ENCODE measurements at regions not wholly inside any gene's neighbourhood (a gene's known extent, or its start where the extent isn't known, plus 50 kb on each side); places are given as distances from the start of the nearest gene placed in this dataset.
"Not testable (repeated sequence)": the region's sequence is repeated elsewhere in the genome, so short reads cannot be mapped to it uniquely, and the experiment has no call there.

GRCh38 chr15:88995449-88995848 lies 82.3 kb upstream of the MFGE8 start:
- no peak for DNase-seq (ENCODE audit: low read depth in 2 of 2)

DNA sequence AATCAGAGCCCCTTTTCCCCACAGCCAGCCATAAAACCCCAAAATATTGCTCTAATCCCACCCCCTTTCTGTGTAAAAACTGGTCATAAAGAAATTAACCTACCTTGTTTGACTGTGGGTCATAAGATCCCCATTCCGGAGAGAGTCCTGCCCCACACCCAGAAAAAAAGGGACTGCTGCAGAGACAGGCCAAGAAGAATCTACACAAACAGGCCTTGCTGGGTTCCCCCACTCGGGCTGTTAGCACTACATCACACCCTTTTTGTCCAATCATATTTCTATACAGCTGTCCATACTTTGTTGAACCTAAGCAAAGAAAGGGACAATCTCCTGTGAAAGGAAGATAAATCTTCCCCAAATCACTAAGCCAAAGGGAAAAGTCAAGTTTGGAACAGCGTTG lies 84.4 kb upstream of the MFGE8 start:
- no peak for DNase-seq (ENCODE audit: low read depth in 2 of 2)

DNA sequence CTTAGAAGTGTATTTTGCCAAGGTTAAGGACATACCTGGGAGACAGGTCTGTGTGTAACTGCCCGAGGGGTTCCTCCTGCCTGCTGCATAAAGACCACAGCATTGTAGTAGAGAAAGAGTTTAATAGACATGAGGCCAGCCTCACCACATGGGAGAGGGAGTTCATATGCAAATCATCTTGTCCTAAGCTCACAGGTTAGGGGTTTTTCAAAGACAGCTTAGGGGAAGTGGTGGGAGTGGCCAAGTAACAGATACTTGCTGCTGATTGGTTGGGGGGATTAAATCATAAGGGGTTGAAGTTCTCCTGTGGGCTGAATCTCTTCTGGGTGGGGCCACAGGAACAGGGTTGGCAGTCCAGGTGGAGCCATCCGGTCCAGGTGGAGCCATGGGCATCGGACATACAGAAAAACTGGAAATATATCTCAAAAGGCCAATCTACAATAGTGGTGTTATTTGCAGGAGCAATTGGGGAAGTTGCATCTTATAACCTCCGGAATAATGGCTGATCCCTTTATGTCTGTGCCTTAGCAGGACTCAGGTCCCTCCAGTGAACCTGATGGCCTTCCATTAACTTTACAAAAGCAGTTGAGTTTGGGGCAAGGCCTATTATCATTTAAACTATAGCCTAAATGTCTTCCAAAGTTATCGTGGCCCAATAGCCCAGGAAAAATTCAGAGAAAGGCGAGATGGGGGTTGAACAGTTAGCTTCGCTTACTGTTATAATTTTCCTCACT lies 86.0 kb upstream of the MFGE8 start:
- DNase-seq (ENCODE audit: low read depth in 2 of 2) = no peak

- DNase-seq (ENCODE audit: low read depth in 2 of 2) = not testable (repeated sequence)
These were observed 86.5 kb upstream of the ABHD2 start for GRCh38 chr15:89001708-89002275.

- no peak for DNase-seq (ENCODE audit: low read depth in 2 of 2)
These were observed 85.9 kb upstream of the ABHD2 start for GRCh38 chr15:89002281-89002761.

- DNase-seq (ENCODE audit: low read depth in 2 of 2) = no peak
These were observed 85.4 kb upstream of the ABHD2 start for GRCh38 chr15:89002830-89003229.

DNA sequence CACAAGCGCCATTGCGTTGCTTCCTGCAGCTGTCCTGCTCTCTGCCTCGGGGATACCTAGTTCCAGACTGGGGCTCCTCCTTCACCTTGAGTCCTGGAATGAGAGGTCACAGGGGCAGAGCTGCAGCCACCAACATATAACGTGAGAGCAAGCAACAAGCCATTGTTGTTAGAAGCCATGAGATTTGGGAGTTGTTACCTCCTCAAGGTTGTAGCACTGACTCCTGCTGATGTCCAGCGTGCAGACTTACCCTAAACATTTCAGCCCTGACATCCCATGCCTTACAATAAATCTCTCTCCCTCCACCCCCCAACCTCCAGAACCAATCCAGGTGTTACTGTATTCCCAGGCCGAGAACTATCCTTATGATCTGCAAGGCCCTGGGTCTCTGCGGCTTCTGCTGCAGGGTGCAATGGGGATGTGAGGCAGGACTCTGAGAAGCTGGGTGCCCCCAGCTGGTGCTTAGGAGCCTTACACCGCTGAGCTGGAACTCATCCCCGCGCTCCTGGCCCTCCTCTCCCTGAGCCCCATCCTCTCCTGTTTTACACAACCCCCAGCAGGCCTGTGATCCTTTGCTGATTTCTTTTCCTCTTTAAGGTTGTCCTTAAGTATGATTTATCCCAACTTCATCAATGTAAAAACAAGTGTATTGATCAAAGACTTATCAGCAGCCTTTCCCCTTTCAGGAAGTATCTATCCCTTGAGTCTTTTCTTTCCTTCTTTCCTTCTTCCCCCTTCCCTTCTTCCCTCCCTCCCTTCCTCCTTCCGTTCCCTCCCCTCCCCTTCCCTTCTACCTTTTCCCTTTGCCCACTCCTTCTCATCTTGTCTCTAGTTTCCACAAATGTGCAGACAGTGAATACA lies 84.2 kb upstream of the ABHD2 start:
- DNase-seq (ENCODE audit: low read depth in 2 of 2) = no peak

DNA sequence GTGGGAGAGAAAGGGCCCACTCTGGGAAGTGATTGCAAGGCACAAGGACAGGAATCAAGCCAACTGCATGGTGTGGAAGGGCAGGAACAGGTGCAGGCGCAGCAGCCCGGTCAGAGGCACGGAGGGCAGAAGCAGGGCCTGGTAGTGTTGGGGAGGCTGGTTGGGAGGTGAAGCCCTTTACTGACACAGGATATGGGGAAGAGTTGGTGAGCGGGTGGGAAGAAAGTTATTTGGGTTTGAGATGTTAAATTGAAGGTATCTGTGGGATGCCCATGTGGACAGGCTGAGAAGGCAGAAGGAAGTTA lies 83.6 kb upstream of the ABHD2 start:
- no peak for DNase-seq (ENCODE audit: low read depth in 2 of 2)

DNA sequence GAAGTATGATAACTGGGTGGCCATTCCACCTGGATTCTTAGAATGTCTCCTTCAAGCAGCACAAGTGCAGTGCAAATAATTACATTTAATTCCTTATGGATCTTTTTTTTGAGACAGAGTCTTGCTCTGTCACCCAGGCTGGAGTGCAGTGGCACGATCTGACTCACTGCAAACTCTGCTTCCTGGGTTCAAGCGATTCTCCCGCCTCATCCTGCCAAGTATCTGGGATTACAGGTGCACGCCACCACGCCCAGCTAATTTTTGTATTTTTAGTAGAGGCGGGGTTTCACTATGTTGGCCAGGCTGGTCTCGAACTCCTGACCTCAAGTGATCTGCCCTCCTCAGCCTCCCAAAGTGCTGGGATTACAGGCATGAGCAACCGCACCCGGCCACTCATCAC lies 80.7 kb upstream of the ABHD2 start:
- not testable (repeated sequence) for DNase-seq (ENCODE audit: low read depth in 2 of 2)

GRCh38 chr15:89007989-89008388 lies 80.3 kb upstream of the ABHD2 start:
- no peak for DNase-seq (ENCODE audit: low read depth in 2 of 2)

DNA sequence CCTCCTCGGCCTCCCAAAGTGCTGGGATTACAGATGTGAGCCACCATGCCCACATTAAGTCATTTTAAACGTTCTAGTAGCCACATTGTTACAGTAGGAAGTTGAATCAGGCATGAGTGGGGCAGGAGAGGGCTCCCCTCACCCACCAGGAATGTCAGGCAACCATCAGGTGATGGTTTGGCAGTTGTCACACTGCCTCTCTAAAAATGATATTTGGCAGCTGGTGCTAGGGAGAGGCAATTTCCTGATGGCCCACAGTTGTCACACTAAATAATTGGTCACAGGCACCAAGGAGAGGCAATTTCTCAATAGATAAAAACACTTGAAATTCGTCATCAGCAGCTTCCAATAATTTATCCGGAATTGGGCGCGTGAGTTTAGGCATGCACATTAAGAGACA lies 79.2 kb upstream of the ABHD2 start:
- no peak for DNase-seq (ENCODE audit: low read depth in 2 of 2)

DNA sequence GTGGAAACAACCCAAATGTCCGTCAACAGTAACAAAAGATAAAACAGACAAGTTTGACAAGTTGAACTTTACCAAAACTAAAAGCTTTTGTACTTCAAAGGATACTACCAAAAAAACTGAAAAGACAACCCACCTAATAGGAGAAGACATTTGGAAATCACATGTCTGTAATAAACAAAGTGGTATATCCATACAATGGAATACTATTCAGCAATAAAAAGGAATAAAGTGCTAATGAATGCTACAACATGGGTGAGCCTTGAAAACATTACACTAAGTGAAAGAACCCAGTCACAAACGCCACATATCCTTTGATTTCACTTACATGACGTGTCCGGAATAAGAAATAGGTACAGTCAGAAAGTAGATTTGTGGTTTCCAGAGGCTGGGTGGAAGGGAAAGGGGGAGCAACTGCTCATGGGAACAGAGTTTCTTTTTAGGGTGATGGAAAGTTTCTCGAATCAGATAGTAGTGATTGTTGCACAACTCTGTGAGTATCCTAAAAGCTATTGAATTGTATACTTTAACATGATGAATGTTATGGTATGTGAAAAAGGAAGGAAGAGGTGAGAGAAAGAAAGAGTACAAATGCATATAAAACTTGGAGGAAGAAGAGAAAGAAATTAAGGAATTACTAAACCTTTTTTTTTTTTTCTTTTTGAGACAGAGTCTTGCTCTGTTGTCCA lies 72.7 kb upstream of the ABHD2 start:
- no peak for DNase-seq (ENCODE audit: low read depth in 2 of 2)

- DNase-seq (ENCODE audit: low read depth in 2 of 2) = no peak
These were observed 71.7 kb upstream of the ABHD2 start for GRCh38 chr15:89016549-89017041.

DNA sequence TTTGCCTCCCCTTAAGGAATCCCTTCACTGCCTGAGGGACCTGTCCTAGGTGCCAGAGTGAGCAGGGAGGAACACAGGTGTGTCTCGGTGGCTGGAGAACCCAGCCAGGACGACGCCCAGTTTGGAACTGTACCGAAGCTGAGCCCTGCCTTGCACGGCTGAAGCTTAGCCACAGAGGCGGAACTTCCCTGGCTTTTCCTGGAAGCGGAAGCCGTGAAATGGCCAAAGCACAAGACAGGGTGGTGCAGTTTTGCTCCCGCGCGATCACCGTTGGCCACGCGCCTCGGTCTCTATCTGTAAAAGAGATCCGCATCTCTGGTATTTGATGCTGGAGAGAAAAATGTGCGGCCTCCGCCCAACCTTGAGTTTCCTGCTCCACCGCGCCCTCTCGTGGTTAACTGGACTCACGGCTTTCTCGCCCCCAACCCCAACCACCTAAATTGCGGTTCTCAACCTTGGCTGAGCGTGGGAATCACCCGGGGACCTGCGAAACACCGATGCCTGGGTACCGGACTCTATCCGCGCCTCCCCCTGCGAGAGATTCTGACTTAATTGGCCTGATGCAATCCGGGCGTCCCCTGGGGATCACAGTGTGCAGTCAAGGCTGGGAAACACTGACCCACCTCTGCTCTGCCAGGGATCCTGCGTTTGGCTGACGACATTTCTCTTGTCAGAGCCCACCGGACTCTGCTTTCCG lies 70.7 kb upstream of the ABHD2 start:
- DNase-seq (ENCODE audit: low read depth in 2 of 2) = peak; percentile 68 to 83

DNA sequence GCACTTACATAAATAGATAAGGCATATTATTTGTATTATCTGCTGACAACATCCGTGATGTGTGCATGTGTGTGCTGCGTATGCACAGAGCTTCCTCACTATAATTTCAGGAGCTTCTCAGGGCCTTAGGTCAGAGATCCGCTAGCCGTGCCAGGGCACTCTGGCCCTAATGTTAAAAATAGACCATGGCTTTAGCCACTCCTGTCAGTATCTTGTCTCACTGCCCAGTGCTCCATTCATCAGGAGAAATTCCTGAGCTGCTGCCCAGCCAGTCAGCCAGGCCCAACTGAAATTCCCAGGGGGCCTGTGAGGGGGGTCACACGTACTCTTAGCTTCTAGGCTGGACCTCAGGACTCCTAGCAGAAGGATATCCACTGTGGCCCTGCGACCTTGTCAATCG lies 70.0 kb upstream of the ABHD2 start:
- no peak for DNase-seq (ENCODE audit: low read depth in 2 of 2)

GRCh38 chr15:89019436-89019835 lies 68.8 kb upstream of the ABHD2 start:
- DNase-seq (ENCODE audit: low read depth in 2 of 2) = no peak

DNA sequence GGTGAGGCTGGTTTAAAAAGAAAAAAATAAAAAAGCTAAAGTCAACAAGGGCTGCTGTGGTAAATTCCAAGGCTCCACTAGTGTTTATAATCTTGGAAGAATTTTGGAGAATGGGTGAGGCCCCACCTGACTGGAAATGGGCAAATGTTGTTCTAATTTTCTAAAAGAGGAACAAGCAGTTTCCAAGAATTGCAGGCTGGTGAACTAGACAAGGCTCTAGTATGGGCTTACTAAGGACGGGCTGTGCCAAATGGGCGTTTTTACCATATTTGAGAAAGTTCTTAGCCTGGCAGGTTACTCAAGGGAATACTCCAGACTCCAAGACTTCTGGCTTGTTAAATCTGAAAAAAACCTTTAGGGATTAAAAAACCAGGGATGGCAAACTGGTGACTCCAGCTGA lies 67.0 kb upstream of the ABHD2 start:
- DNase-seq (ENCODE audit: low read depth in 2 of 2) = no peak

DNA sequence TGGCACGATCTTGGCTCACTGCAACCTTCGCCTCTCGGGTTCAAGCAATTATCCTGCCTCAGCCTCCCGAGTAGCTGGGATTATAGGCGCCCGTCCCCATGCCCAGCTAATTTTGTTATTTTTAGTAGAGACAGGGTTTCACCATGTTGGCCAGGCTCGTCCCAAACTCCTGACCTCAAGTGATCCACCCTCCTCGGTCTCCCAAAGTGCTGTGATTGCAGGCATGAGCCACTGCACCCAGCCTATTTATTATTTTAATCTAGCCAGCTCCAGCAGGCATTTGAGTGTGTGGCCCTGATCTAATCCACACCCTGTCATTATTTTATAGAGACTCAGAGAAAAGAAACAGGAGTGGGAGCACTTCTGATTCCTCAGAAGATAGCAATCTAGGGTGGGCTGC lies 66.4 kb upstream of the ABHD2 start:
- DNase-seq (ENCODE audit: low read depth in 2 of 2) = not testable (repeated sequence)

DNA sequence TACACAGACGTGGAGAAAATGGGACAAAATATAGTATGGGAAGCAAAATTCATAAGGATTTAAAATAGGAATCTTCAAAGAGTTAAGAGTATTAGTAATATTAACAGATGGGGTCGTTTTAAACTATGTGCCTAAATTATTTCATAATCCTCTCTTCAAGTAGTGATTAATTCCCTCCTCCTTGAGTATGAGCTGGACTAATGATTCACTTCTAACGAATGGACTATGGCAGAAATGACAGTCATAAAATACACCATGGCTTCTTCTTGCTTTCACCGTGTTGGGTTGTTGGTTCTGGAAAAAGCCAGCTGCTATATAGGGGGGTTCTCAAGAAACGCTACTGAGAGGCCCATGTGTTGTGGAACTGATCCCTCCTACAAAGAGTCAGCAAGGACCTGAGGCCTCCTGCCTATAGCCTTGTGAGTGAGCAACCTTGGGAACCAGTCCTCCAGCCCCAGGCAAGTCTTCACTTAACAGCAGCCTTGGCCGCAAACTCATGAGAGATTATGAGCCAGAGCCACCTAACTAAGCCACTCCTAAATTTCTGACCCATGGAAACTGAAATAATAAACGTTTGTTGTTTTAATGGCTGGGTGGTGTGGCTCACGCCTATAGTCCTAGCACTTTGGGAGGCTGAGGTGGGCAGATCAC lies 64.8 kb upstream of the ABHD2 start:
- no peak for DNase-seq (ENCODE audit: low read depth in 2 of 2)

GRCh38 chr15:89024418-89024817 lies 63.8 kb upstream of the ABHD2 start:
- no peak for DNase-seq (ENCODE audit: low read depth in 2 of 2)

DNA sequence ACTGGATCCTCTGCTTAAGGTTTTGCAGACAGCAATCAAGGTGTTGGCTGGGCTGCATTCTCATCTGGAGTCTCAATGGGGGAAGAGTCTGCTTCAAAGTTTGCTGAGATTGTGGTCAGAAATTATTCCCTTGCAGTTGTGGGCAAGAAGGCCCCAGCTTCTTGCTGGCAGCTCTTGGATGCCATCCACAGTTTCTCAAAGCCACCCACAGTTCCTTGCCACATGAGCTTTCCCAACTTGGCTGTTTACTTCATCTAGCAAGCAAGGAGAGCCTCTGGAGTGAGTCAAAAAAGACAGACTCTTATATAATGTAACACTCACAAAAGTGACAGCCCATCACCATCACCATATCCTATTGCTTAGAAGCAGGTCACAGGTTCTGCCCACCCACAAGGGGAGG lies 62.1 kb upstream of the ABHD2 start:
- DNase-seq (ENCODE audit: low read depth in 2 of 2) = no peak

Data from stimulated activated CD4-positive, alpha-beta T cell treated with anti-CD3 and anti-CD28 coated beads, Interleukin-15, amount 100 ng/mL, for 48 hours (primary cell).